IPS-15b (cell line): ENCODE measurements at regions not wholly inside any gene's neighbourhood (a gene's known extent, or its start where the extent isn't known, plus 50 kb on each side); places are given as distances from the start of the nearest gene placed in this dataset.

Source experiments
- H3K27me3 ChIP-seq: one replicate; pipeline ENCODE4 v1.6.1; 2013; ENCODE audit warnings: low read length; ENCODE audit not compliant: control insufficient read depth, insufficient read depth
- H3K36me3 ChIP-seq: one replicate; pipeline ENCODE4 v1.6.1; 2013; ENCODE audit warnings: low read length; ENCODE audit not compliant: control insufficient read depth, insufficient read depth
- H3K4me1 ChIP-seq: one replicate; pipeline ENCODE4 v1.6.1; 2013; ENCODE audit warnings: mild to moderate bottlenecking, low read length; ENCODE audit not compliant: control insufficient read depth, insufficient read depth
- H3K4me3 ChIP-seq: one replicate; pipeline ENCODE4 v1.5.1; 2013; ENCODE audit warnings: low read depth, low read length
- H3K9ac ChIP-seq: one replicate; pipeline ENCODE4 v1.6.1; 2013; ENCODE audit warnings: low read depth, mild to moderate bottlenecking, low read length
- H3K9me3 ChIP-seq: one replicate; pipeline ENCODE4 v1.6.1; 2013; ENCODE audit warnings: mild to moderate bottlenecking, low read length; ENCODE audit not compliant: control insufficient read depth, insufficient read depth

DNA sequence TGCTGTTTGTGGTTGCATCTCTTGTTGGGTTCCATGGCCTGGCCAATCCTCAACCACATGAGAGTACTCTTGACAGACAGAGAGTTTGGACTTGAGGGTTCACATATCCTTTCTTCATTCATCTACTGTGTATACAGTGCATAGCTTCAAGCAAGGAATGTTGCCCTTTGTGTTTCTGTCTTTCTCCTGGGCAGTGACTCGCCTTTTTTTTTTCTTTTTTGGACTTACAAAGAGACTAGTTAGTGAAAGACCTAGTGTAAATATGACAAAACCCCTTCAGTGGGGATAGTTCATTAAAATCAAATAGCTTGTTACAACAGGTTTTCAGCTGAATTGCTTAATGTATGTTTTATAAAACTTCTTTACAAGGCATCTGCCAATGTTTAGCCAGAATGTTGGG, 290.2 kb downstream of the FGFR2 start:
- Histone ChIP-seq H3K4me1 (peaks cover 12% of the 10 kb centered on the region), H3K27me3 (no peaks in the 10 kb centered on the region), H3K36me3 (no peaks in the 10 kb centered on the region), H3K4me3 (no peak overlapping the region), H3K9ac (no peak overlapping the region), H3K9me3 (no peaks in the 10 kb centered on the region)

DNA sequence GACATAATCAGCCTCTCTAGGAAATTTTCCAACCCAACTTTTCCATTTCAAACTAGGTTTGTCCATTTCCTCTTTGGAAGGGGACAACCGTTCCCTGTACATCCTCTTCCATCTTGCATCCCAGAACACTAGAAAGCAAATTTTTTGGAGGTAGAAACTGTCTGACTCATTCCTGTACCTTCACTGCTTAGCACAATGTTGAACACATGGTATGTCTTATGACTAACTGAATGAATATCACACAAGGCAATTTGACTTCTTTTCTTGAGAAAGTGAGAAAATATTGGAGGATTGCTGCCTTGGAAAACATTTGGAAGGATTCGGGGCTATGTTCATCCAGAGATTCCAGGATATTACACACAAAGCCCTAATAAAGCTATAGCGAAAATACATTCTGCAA, 289.1 kb downstream of the FGFR2 start:
- H3K9ac ChIP-seq, result no peak overlapping the region
- no peaks in the 10 kb centered on the region for H3K27me3 ChIP-seq
- no peak overlapping the region for H3K4me3 ChIP-seq
- H3K4me1 ChIP-seq, result peaks cover 12% of the 10 kb centered on the region
- no peaks in the 10 kb centered on the region for H3K9me3 ChIP-seq
- H3K36me3 ChIP-seq, result no peaks in the 10 kb centered on the region

GRCh38 chr10:121310151-121310711, 288.0 kb downstream of the FGFR2 start:
- Histone ChIP-seq H3K9ac (no peak overlapping the region), H3K4me1 (peaks cover 12% of the 10 kb centered on the region), H3K4me3 (no peak overlapping the region)

GRCh38 chr10:121311812-121312443, 286.3 kb downstream of the FGFR2 start:
- H3K36me3 ChIP-seq, result no peaks in the 10 kb centered on the region
- no peak overlapping the region for H3K9ac ChIP-seq
- no peak overlapping the region for H3K4me3 ChIP-seq
- H3K9me3 ChIP-seq, result no peaks in the 10 kb centered on the region
- H3K27me3 ChIP-seq, result no peaks in the 10 kb centered on the region
- peaks cover 12% of the 10 kb centered on the region for H3K4me1 ChIP-seq

More at GRCh38 chr10:121310151-121310711, 288.0 kb downstream of the FGFR2 start:
- no peaks in the 10 kb centered on the region for H3K27me3 ChIP-seq
- H3K36me3 ChIP-seq, result no peaks in the 10 kb centered on the region
- H3K9me3 ChIP-seq, result no peaks in the 10 kb centered on the region

GRCh38 chr10:121312587-121312986, 285.7 kb downstream of the FGFR2 start:
- H3K4me1 ChIP-seq, result peaks cover 12% of the 10 kb centered on the region
- no peaks in the 10 kb centered on the region for H3K36me3 ChIP-seq
- no peak overlapping the region for H3K4me3 ChIP-seq
- no peak overlapping the region for H3K9ac ChIP-seq
- no peaks in the 10 kb centered on the region for H3K9me3 ChIP-seq
- H3K27me3 ChIP-seq, result no peaks in the 10 kb centered on the region

GRCh38 chr10:121313119-121313875, 284.9 kb downstream of the FGFR2 start:
- H3K4me1 ChIP-seq, result peaks cover 12% of the 10 kb centered on the region
- no peaks in the 10 kb centered on the region for H3K36me3 ChIP-seq
- no peaks in the 10 kb centered on the region for H3K9me3 ChIP-seq
- no peak overlapping the region for H3K4me3 ChIP-seq
- H3K9ac ChIP-seq, result no peak overlapping the region
- H3K27me3 ChIP-seq, result no peaks in the 10 kb centered on the region

- Histone ChIP-seq H3K27me3 (no peaks in the 10 kb centered on the region), H3K36me3 (no peaks in the 10 kb centered on the region), H3K4me3 (no peak overlapping the region), H3K9ac (no peak overlapping the region), H3K9me3 (no peaks in the 10 kb centered on the region), H3K4me1 (peaks cover 4% of the 10 kb centered on the region)
These were observed 281.8 kb downstream of the FGFR2 start for GRCh38 chr10:121316432-121316831.

DNA sequence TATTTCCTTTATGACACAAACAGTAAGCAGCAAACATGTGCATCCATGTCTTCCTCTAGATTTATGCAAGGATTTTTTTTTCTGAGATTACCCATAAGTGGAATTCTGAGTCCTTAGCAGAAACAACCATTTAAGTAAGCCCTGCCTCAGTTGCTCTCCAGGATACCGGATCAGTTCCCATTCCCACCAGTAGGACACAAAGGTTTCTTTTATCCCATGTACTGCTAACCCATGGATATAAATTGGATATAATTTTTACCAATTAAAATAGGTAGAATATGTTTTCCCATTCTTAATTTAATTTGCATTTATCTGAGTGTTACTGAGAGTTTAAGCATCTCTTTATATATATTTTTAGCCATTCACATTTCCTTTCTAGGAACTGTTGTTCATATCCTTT, 280.9 kb downstream of the FGFR2 start:
- Histone ChIP-seq H3K27me3 (no peaks in the 10 kb centered on the region), H3K9me3 (no peaks in the 10 kb centered on the region), H3K9ac (no peak overlapping the region), H3K4me3 (no peak overlapping the region), H3K4me1 (no peaks in the 10 kb centered on the region), H3K36me3 (no peaks in the 10 kb centered on the region)

GRCh38 chr10:121322046-121322445, 276.2 kb downstream of the FGFR2 start:
- no peaks in the 10 kb centered on the region for H3K36me3 ChIP-seq
- no peak overlapping the region for H3K9ac ChIP-seq
- H3K4me1 ChIP-seq, result no peaks in the 10 kb centered on the region
- H3K9me3 ChIP-seq, result no peaks in the 10 kb centered on the region
- H3K4me3 ChIP-seq, result no peak overlapping the region
- no peaks in the 10 kb centered on the region for H3K27me3 ChIP-seq

DNA sequence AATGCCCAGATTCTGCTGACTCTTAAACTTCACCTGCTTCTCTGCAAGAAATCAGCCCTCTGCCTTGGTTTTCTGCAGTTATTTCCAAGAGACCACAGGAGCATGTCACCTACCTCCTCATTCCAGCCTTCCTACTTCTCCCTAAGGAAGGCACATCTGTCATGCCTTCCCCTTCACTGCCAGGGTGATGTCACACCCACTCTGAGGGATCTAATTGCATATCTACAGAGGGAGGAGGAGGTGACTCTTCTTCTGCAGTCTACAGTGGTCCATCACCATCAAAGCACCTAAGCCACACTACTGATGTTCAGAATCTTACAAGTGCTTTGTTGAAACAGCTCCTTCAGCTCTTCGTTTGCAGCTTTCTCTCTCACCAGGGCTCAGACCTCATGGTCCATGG, 275.5 kb downstream of the FGFR2 start:
- Histone ChIP-seq H3K9me3 (no peaks in the 10 kb centered on the region), H3K4me3 (no peak overlapping the region), H3K36me3 (no peaks in the 10 kb centered on the region), H3K4me1 (no peaks in the 10 kb centered on the region), H3K27me3 (no peaks in the 10 kb centered on the region), H3K9ac (no peak overlapping the region)

GRCh38 chr10:121323443-121323842, 274.8 kb downstream of the FGFR2 start:
- Histone ChIP-seq H3K9me3 (no peaks in the 10 kb centered on the region), H3K27me3 (no peaks in the 10 kb centered on the region), H3K9ac (no peak overlapping the region)

GRCh38 chr10:121324678-121325213, 273.5 kb downstream of the FGFR2 start:
- H3K4me3 ChIP-seq, result no peak overlapping the region
- no peaks in the 10 kb centered on the region for H3K36me3 ChIP-seq
- H3K9ac ChIP-seq, result no peak overlapping the region
- H3K4me1 ChIP-seq, result no peaks in the 10 kb centered on the region
- H3K9me3 ChIP-seq, result no peaks in the 10 kb centered on the region
- H3K27me3 ChIP-seq, result no peaks in the 10 kb centered on the region

More at GRCh38 chr10:121323443-121323842, 274.8 kb downstream of the FGFR2 start:
- Histone ChIP-seq H3K36me3 (no peaks in the 10 kb centered on the region), H3K4me3 (no peak overlapping the region), H3K4me1 (no peaks in the 10 kb centered on the region)
